Spinal cord (tissue), 9 donors: ENCODE measurements at regions not wholly inside any gene's neighbourhood (a gene's known extent, or its start where the extent isn't known, plus 50 kb on each side); places are given as distances from the start of the nearest gene placed in this dataset.

Source experiments
- DNase-seq, 6 donors: peaks; one replicate each; pipeline versions ENCODE4 v3.0.0 to v3.0.0-alpha.2; 2013 to 2015; ENCODE audit warnings: low spot score in 6 of 6, low read depth in 4 of 6
- H3K27ac ChIP-seq: one replicate; pipeline ENCODE4 v1.5.1; 2013; ENCODE audit warnings: low read depth, low read length, control low read depth
- H3K27me3 ChIP-seq: one replicate; pipeline ENCODE4 v1.6.1; 2013; ENCODE audit warnings: low read length; ENCODE audit not compliant: control insufficient read depth, insufficient read depth
- H3K36me3 ChIP-seq: one replicate; pipeline ENCODE4 v1.6.1; 2013; ENCODE audit warnings: low read length; ENCODE audit not compliant: control insufficient read depth, insufficient read depth
- H3K4me1 ChIP-seq: one replicate; pipeline ENCODE4 v1.6.1; 2013; ENCODE audit warnings: low read length; ENCODE audit not compliant: control insufficient read depth, insufficient read depth
- H3K4me3 ChIP-seq: one replicate; pipeline ENCODE4 v1.5.1; 2013; ENCODE audit warnings: low read depth, low read length, control low read depth
- H3K9me3 ChIP-seq: one replicate; pipeline ENCODE4 v1.6.1; 2013; ENCODE audit warnings: low read length; ENCODE audit not compliant: control insufficient read depth, insufficient read depth
- WGBS: methylation state at CpG from one replicate; pipeline ENCODE4 v1.1.5; 2013; ENCODE audit warnings: missing lambda C conversion rate; ENCODE audit not compliant: insufficient coverage; 5-methylcytosine and 5-hydroxymethylcytosine counted together
- donor health status: healthy.

DNA sequence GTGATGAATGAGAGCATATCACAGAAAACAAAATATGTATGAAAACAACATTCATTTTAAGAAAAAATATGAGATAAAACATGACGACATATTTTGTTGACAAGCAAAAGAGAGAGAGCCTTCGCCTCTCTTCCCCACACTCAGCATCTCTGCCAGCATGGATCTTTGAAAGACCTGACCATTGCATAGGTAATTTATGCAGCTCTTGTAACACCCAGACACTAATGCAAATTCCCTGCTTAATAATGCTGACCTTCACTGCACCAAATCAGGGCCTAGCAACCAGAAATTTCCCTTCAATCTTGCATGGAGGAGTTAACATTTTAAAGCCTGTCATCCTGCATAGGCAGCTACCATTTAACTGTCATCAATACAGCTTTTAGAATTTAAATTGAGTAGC is 50.0 kb upstream of the CNR1 start:
- Histone ChIP-seq H3K27ac (no peak overlapping the region), H3K4me3 (no peak overlapping the region), H3K9me3 (no peaks in the 10 kb centered on the region), H3K36me3 (no peaks in the 10 kb centered on the region), H3K27me3 (no peaks in the 10 kb centered on the region), H3K4me1 (no peaks in the 10 kb centered on the region)
- DNase-seq, result peak in 1 of 6 donors; percentile 20
- WGBS, result no CpG with 5 or more reads among the region's 2 CpGs
